ENCODE measurements at regions not wholly inside any gene's neighbourhood (a gene's known extent, or its start where the extent isn't known, plus 50 kb on each side); places are given as distances from the start of the nearest gene placed in this dataset.

- no peak for TF ChIP-seq CTCF (IDR thresholded peaks at IDR 0.05; ENCODE audit: unreplicated experiment)
Observed at GRCh38 chr10:130607366-130607765, 471.2 kb downstream of the GLRX3 start.

GRCh38 chr10:130611239-130611638 is 475.0 kb downstream of the GLRX3 start:
- Mint-ChIP-seq H3K27me3 (ENCODE audit: unreplicated experiment) (no peaks in the 10 kb centered on the region), H3K27ac (ENCODE audit: unreplicated experiment) (no peak overlapping the region), H3K9me3 (ENCODE audit: low read depth, unreplicated experiment) (peaks cover 7% of the 10 kb centered on the region), H3K4me3 (ENCODE audit: low read depth, unreplicated experiment) (no peak overlapping the region), H3K36me3 (ENCODE audit: insufficient read depth, unreplicated experiment) (no peaks in the 10 kb centered on the region), H3K4me1 (ENCODE audit: low read depth, unreplicated experiment) (no peaks in the 10 kb centered on the region)
- TF ChIP-seq CTCF (IDR thresholded peaks at IDR 0.05; ENCODE audit: unreplicated experiment) = no peak
- no TSS peak for BruUV-seq (replicated peaks)
- CTCF ChIA-PET = no interaction called here
- no peak for DNase-seq
- intact Hi-C loops (cut with micrococcal nuclease; ENCODE audit: unreplicated experiment) = no loop called here

More at GRCh38 chr10:130607366-130607765, 471.2 kb downstream of the GLRX3 start:
- Mint-ChIP-seq H3K27me3 (ENCODE audit: unreplicated experiment) (no peaks in the 10 kb centered on the region), H3K36me3 (ENCODE audit: insufficient read depth, unreplicated experiment) (no peaks in the 10 kb centered on the region), H3K9me3 (ENCODE audit: low read depth, unreplicated experiment) (no peaks in the 10 kb centered on the region), H3K27ac (ENCODE audit: unreplicated experiment) (no peak overlapping the region), H3K4me3 (ENCODE audit: low read depth, unreplicated experiment) (no peak overlapping the region), H3K4me1 (ENCODE audit: low read depth, unreplicated experiment) (no peaks in the 10 kb centered on the region)
- intact Hi-C loops (cut with micrococcal nuclease; ENCODE audit: unreplicated experiment) = no loop called here
- CTCF ChIA-PET = no interaction called here
- no peak for DNase-seq
- no TSS peak for BruUV-seq (replicated peaks)

GRCh38 chr10:130615457-130615856 is 479.3 kb downstream of the GLRX3 start:
- Mint-ChIP-seq H3K27ac (ENCODE audit: unreplicated experiment) (no peak overlapping the region), H3K9me3 (ENCODE audit: low read depth, unreplicated experiment) (peaks cover 12% of the 10 kb centered on the region), H3K4me1 (ENCODE audit: low read depth, unreplicated experiment) (no peaks in the 10 kb centered on the region), H3K27me3 (ENCODE audit: unreplicated experiment) (no peaks in the 10 kb centered on the region), H3K4me3 (ENCODE audit: low read depth, unreplicated experiment) (no peak overlapping the region), H3K36me3 (ENCODE audit: insufficient read depth, unreplicated experiment) (no peaks in the 10 kb centered on the region)
- BruUV-seq (replicated peaks) = no TSS peak
- no peak for DNase-seq
- intact Hi-C loops (cut with micrococcal nuclease; ENCODE audit: unreplicated experiment) = no loop called here
- TF ChIP-seq CTCF (IDR thresholded peaks at IDR 0.05; ENCODE audit: unreplicated experiment) = no peak
- CTCF ChIA-PET = no interaction called here

GRCh38 chr10:130617985-130618384 is 481.8 kb downstream of the GLRX3 start:
- CTCF ChIA-PET = no interaction called here
- intact Hi-C loops (cut with micrococcal nuclease; ENCODE audit: unreplicated experiment) = no loop called here
- H3K9me3 Mint-ChIP-seq (ENCODE audit: low read depth, unreplicated experiment) = peaks cover 12% of the 10 kb centered on the region
- no peak for TF ChIP-seq CTCF (IDR thresholded peaks at IDR 0.05; ENCODE audit: unreplicated experiment)
- H3K4me1 Mint-ChIP-seq (ENCODE audit: low read depth, unreplicated experiment) = no peaks in the 10 kb centered on the region
- H3K27me3 Mint-ChIP-seq (ENCODE audit: unreplicated experiment) = no peaks in the 10 kb centered on the region
- H3K4me3 Mint-ChIP-seq (ENCODE audit: low read depth, unreplicated experiment) = no peak overlapping the region
- no peak for DNase-seq
- H3K36me3 Mint-ChIP-seq (ENCODE audit: insufficient read depth, unreplicated experiment) = no peaks in the 10 kb centered on the region
- BruUV-seq (replicated peaks) = no TSS peak
- H3K27ac Mint-ChIP-seq (ENCODE audit: unreplicated experiment) = no peak overlapping the region

GRCh38 chr10:130618647-130619046 is 482.5 kb downstream of the GLRX3 start:
- Mint-ChIP-seq H3K4me3 (ENCODE audit: low read depth, unreplicated experiment) (no peak overlapping the region), H3K4me1 (ENCODE audit: low read depth, unreplicated experiment) (no peaks in the 10 kb centered on the region), H3K27ac (ENCODE audit: unreplicated experiment) (no peak overlapping the region), H3K27me3 (ENCODE audit: unreplicated experiment) (no peaks in the 10 kb centered on the region), H3K9me3 (ENCODE audit: low read depth, unreplicated experiment) (peaks cover 10% of the 10 kb centered on the region), H3K36me3 (ENCODE audit: insufficient read depth, unreplicated experiment) (no peaks in the 10 kb centered on the region)
- no peak for TF ChIP-seq CTCF (IDR thresholded peaks at IDR 0.05; ENCODE audit: unreplicated experiment)
- BruUV-seq (replicated peaks) = no TSS peak
- intact Hi-C loops (cut with micrococcal nuclease; ENCODE audit: unreplicated experiment) = no loop called here
- CTCF ChIA-PET = no interaction called here
- DNase-seq = no peak
